ENCODE measurements at regions not wholly inside any gene's neighbourhood (a gene's known extent, or its start where the extent isn't known, plus 50 kb on each side); places are given as distances from the start of the nearest gene placed in this dataset.
"Not testable (repeated sequence)": the region's sequence is repeated elsewhere in the genome, so short reads cannot be mapped to it uniquely, and the experiment has no call there.

DNA sequence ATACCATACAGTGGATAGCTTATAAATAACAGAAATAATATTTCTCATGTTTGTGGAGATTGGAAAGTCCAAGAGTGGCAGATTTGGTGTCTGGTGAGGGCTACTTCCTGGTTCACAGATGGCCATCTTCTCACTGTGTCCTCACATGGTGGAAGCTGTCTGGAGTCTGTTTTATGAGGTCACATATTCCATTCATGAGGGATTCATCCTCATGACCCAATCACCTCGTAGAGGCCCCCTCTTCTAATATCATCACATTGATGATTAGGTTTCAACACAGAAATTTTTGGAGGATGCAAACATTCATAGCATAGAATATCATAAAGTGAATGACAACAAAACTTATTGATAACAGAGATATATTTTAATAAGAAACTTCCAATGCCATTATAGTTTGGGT, 568.0 kb downstream of the STIM2 start:
- no peak for DNase-seq
- no peak overlapping the region for H3K4me3 Mint-ChIP-seq
- H3K4me1 Mint-ChIP-seq (ENCODE audit: low read depth) = no peaks in the 10 kb centered on the region
- H3K27me3 Mint-ChIP-seq (ENCODE audit: low read depth) = no peaks in the 10 kb centered on the region
- no peak overlapping the region for H3K27ac Mint-ChIP-seq
- H3K36me3 Mint-ChIP-seq (ENCODE audit: low read depth) = no peaks in the 10 kb centered on the region
- CTCF ChIA-PET = interaction anchor here (1.0 kb wide), 1 partner anchor 23 kb away, joined by 4 read pairs; no protein-coding TSS in a partner anchor
- peaks cover 3% of the 10 kb centered on the region for H3K9me3 Mint-ChIP-seq
- intact Hi-C loops (cut with micrococcal nuclease) = no loop called here

DNA sequence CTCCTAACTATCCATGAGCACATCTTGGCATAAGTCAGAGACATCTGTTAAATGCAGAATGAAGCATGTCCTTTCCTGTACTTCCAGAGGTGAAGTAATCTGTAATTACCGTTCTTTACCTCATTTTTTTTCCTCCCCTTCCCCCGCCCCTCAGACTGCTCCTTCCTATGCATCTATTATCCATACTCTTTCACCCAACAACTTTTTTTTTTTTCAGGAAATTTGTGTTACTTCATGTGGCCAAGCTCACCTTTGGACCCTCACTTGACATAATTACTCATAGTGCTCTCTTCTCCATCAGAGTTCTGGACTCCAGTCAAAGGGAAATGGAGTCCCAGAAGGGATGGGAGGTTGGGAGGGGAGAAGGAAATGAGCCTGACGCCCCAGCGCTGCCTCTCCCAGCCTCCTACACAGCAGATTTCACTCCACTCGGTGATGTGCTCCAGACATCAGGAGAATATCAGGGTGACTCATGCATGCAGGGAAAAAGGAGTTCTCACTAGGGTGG, 568.8 kb downstream of the STIM2 start:
- CTCF ChIA-PET = interaction anchor here (1.0 kb wide), 1 partner anchor 23 kb away, joined by 4 read pairs; no protein-coding TSS in a partner anchor
- Mint-ChIP-seq H3K36me3 (ENCODE audit: low read depth) (no peaks in the 10 kb centered on the region), H3K4me3 (no peak overlapping the region), H3K9me3 (peaks cover 8% of the 10 kb centered on the region), H3K27me3 (ENCODE audit: low read depth) (no peaks in the 10 kb centered on the region), H3K4me1 (ENCODE audit: low read depth) (no peaks in the 10 kb centered on the region), H3K27ac (no peak overlapping the region)
- intact Hi-C loops (cut with micrococcal nuclease) = no loop called here
- no peak for DNase-seq

DNA sequence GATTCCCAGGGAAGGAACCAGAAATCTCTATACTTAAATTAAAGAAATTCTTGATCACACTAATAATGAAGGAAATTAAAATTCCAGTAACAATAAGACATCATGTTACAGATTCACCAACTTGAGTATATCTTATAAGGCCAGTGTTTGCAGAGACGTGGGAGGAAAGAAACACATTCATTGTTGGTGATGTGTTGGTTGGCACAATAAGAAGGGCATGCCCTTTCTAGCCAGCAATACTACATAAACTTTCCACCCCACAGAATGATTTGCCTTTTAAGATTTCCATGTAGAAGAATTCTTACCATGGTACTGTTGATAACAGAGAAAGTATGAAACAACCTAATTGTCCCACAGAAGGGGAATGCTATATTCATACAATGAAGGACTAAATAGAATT, 581.5 kb downstream of the STIM2 start:
- Mint-ChIP-seq H3K36me3 (ENCODE audit: low read depth) (no peaks in the 10 kb centered on the region), H3K27ac (no peak overlapping the region), H3K4me3 (no peak overlapping the region), H3K27me3 (ENCODE audit: low read depth) (no peaks in the 10 kb centered on the region), H3K4me1 (ENCODE audit: low read depth) (no peaks in the 10 kb centered on the region), H3K9me3 (no peaks in the 10 kb centered on the region)
- DNase-seq = no peak
- CTCF ChIA-PET = no interaction called here
- intact Hi-C loops (cut with micrococcal nuclease) = no loop called here

DNA sequence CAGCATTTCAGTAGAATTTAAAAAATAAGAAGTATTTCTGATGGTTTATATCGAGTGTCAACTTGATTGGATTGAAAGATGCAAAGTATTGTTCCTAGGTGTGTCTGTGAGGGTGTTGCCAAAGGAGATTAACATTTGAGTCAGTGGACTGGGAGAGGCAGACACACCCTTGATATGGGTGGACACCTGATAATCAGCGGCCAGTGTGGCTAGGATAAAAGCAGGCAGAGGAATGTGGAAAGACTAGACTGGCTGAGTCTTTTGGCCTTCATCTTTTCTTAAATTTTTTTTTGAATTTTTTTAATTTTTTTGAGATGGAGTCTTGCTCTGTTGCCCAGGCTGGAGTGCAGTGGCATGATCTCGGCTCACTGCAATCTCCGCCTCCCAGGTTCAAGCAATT, 582.0 kb downstream of the STIM2 start:
- H3K9me3 Mint-ChIP-seq; H3K4me3 Mint-ChIP-seq; DNase-seq; H3K4me1 Mint-ChIP-seq (ENCODE audit: low read depth); H3K27ac Mint-ChIP-seq; intact Hi-C loops (cut with micrococcal nuclease); H3K36me3 Mint-ChIP-seq (ENCODE audit: low read depth); CTCF ChIA-PET; H3K27me3 Mint-ChIP-seq (ENCODE audit: low read depth): not testable (repeated sequence)

DNA sequence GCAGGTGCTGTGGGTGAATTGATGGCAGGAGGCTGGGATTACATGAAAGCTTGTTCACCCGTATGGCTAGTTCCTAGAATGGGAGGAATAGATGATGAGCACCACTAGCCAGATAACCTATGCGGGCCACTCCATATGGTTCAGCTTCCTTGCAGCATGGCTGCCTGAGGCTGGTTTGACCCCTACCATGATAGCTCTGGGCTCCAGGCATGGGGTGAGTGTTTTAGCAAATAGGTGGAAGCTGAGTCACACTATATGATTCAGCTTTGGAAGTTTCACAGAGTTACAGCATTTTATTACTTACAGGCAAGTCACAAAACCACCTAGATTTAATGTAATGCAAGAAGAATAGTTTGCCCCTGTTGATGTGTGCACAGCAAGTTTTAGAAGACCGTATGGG, 603.2 kb downstream of the STIM2 start:
- Mint-ChIP-seq H3K4me1 (ENCODE audit: low read depth) (no peaks in the 10 kb centered on the region), H3K27me3 (ENCODE audit: low read depth) (no peaks in the 10 kb centered on the region), H3K4me3 (no peak overlapping the region), H3K9me3 (peaks cover 6% of the 10 kb centered on the region), H3K36me3 (ENCODE audit: low read depth) (no peaks in the 10 kb centered on the region), H3K27ac (no peak overlapping the region)
- intact Hi-C loops (cut with micrococcal nuclease) = no loop called here
- DNase-seq = no peak
- CTCF ChIA-PET = no interaction called here

DNA sequence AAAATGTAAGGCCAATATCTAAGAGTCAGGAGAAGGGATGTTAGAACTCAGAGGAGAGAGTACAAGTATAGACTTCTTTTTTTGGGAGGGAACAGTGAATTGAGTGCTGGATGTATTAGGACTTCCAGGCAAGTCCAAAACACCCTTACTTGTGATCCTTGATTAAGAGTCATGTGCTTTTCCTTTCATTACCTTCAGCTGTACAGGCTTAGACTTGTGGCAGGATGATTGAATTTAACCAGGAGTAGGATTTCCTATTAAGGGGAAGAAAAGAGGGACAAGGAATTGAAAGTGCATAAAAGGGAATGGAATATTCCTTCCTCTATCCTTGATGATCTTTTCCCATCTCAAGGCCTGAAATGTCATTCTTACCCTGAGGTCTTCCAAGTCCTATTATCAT, 606.7 kb downstream of the STIM2 start:
- intact Hi-C loops (cut with micrococcal nuclease) = no loop called here
- no peaks in the 10 kb centered on the region for H3K9me3 Mint-ChIP-seq
- H3K4me3 Mint-ChIP-seq = no peak overlapping the region

DNA sequence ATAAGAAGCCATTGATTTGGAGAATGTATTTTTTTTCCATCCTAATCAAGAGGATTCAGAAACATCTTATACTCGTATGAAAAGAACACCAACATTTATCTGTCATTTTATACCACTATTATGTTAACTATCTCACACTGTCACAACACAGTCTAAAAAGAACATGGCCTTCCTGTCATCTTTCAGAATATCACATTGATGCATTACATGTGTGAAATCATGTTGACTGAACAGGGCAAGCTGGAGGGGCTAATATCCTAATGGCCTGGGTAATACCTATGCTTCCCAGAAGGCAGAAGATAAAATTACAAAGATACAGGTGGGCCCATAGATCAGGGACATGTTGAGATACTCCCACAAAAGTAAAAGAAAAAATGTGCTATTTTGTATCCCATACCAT, 611.7 kb downstream of the STIM2 start:
- Mint-ChIP-seq H3K9me3 (no peaks in the 10 kb centered on the region), H3K36me3 (ENCODE audit: low read depth) (no peaks in the 10 kb centered on the region), H3K4me3 (no peak overlapping the region), H3K27ac (no peak overlapping the region), H3K4me1 (ENCODE audit: low read depth) (no peaks in the 10 kb centered on the region), H3K27me3 (ENCODE audit: low read depth) (no peaks in the 10 kb centered on the region)
- intact Hi-C loops (cut with micrococcal nuclease) = no loop called here
- CTCF ChIA-PET = no interaction called here
- no peak for DNase-seq

More for the DNA sequence above, 606.7 kb downstream of the STIM2 start:
- DNase-seq = no peak
- CTCF ChIA-PET = no interaction called here
- no peaks in the 10 kb centered on the region for H3K36me3 Mint-ChIP-seq (ENCODE audit: low read depth)
- H3K27ac Mint-ChIP-seq = no peak overlapping the region
- no peaks in the 10 kb centered on the region for H3K4me1 Mint-ChIP-seq (ENCODE audit: low read depth)
- no peaks in the 10 kb centered on the region for H3K27me3 Mint-ChIP-seq (ENCODE audit: low read depth)

DNA sequence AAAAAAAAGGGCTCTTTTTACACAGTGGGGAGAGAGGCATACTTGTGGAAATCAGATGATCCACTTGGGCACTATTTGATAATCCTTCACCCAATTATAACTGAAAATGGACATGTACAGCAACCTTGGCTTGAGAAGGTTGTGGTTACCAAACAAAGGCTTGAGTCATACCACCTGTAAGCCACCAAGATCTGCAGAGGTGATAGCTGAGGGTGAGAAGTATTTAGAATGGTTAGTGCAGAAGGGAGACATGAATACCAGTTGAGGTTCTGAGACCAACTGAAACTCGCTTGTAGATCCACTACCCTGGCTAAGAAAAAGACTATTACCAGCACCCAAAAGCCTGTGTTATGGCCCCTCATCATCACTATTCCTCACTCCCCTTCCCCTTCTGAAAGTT, 614.0 kb downstream of the STIM2 start:
- no peaks in the 10 kb centered on the region for H3K9me3 Mint-ChIP-seq
- no peak overlapping the region for H3K4me3 Mint-ChIP-seq
- no peaks in the 10 kb centered on the region for H3K27me3 Mint-ChIP-seq (ENCODE audit: low read depth)
- intact Hi-C loops (cut with micrococcal nuclease) = no loop called here
- H3K4me1 Mint-ChIP-seq (ENCODE audit: low read depth) = no peaks in the 10 kb centered on the region
- no peaks in the 10 kb centered on the region for H3K36me3 Mint-ChIP-seq (ENCODE audit: low read depth)
- CTCF ChIA-PET = no interaction called here
- no peak for DNase-seq
- no peak overlapping the region for H3K27ac Mint-ChIP-seq

DNA sequence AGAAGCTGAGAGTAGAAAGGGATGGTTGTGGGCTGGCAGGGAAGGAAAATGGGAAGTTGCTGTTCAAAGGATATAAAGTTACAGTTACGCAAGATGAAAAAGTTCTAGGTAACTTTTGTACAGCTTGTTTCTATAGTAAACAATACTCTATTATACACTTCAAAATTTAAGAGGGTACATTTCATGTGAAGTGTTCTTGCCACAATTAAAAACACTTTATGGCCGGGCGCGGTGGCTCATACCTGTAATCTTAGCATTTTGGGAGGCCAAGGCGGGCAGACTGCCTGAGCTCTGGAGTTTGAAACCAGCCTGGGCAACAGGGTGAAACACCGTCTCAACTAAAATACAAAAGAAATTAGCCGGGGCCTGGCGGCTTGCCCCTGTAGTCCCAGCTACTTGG, 623.6 kb downstream of the STIM2 start:
- H3K4me1 Mint-ChIP-seq (ENCODE audit: low read depth) = no peaks in the 10 kb centered on the region
- no peaks in the 10 kb centered on the region for H3K9me3 Mint-ChIP-seq
- intact Hi-C loops (cut with micrococcal nuclease) = no loop called here
- no peaks in the 10 kb centered on the region for H3K36me3 Mint-ChIP-seq (ENCODE audit: low read depth)
- no peak overlapping the region for H3K4me3 Mint-ChIP-seq
- H3K27me3 Mint-ChIP-seq (ENCODE audit: low read depth) = no peaks in the 10 kb centered on the region
- DNase-seq = no peak
- CTCF ChIA-PET = no interaction called here
- H3K27ac Mint-ChIP-seq = no peak overlapping the region

DNA sequence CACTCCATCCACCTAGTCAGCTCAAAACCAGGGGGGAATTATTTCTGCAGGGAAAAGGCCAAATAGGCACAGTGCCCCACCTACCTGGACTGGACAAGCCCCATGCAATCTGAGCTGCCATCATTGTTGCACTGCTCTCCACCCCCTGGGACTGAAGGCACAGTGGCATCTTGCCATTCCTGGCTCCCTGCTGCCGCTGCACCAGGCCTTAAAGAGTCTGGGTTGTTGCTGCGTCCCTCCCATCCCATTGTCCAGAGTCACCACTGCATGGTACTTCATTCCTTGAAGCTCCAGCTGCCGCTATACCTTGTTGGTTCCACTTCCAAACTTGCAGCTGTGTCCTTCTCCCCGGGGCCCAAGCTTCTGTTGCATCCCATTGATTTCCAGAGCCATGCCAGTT, 629.7 kb downstream of the STIM2 start:
- Mint-ChIP-seq H3K4me3 (no peak overlapping the region), H3K4me1 (ENCODE audit: low read depth) (no peaks in the 10 kb centered on the region), H3K9me3 (no peaks in the 10 kb centered on the region), H3K27ac (no peak overlapping the region), H3K27me3 (ENCODE audit: low read depth) (no peaks in the 10 kb centered on the region), H3K36me3 (ENCODE audit: low read depth) (no peaks in the 10 kb centered on the region)
- no peak for DNase-seq
- CTCF ChIA-PET = no interaction called here
- intact Hi-C loops (cut with micrococcal nuclease) = no loop called here

DNA sequence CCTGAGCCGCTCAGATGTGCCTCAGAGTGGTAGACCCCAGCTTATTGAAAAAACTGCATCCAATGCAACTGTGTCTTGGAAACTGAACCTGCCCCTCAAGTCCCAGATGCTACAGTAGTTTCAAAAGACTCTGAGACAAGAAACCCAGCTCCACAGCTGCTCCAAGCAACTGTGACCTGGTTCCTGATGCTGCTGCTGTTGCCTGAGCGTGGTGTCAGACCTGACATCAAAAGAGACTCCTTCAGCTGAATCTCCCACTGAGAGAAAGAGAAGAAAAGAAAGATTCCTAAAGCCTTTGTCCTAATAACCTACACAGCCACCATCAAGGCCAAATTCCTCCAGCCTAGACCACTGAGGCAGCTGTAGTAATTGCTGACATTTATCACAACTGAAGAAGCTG, 630.1 kb downstream of the STIM2 start:
- Mint-ChIP-seq H3K36me3 (ENCODE audit: low read depth) (no peaks in the 10 kb centered on the region), H3K4me1 (ENCODE audit: low read depth) (no peaks in the 10 kb centered on the region), H3K27ac (no peak overlapping the region), H3K4me3 (no peak overlapping the region), H3K9me3 (no peaks in the 10 kb centered on the region), H3K27me3 (ENCODE audit: low read depth) (no peaks in the 10 kb centered on the region)
- intact Hi-C loops (cut with micrococcal nuclease) = no loop called here
- CTCF ChIA-PET = no interaction called here
- DNase-seq = no peak

DNA sequence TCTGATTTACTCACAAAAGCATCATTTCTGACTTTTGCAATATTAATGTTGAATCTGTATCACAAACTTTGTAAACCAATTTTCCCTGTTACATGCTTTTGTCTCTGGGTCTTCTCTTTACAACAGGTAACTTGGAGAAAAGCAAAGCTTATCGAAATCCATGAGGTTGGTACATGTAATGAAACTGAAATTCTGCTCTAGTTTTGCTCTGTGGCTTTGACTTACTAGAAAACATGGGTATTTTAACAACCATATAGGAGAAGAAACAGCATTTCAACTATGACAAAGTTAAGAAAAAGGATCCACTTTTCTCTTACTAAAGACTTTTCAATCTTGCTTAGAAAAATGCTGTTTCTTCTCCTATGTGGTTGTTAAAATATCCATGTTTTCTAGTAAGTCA, 645.8 kb downstream of the STIM2 start:
- intact Hi-C loops (cut with micrococcal nuclease) = no loop called here

DNA sequence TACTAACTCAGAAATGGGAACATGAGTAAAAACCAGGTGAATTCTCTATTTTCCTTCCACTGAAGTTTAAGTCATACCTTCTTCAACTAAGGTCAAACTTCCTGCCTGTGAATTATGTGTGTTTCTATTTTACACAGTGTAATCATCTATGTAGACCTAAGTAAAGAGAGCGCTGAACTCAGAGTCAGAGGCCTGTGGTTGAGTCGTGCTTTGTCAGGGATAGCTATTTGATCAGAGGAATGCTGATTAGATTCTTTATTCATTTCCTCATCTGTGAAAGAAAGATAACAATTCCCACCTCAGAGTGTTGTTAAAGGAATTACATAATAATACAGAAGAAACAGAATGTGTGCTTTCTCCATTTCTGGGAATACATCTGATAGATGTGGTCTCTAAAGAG, 654.1 kb downstream of the STIM2 start:
- Mint-ChIP-seq H3K4me3 (no peak overlapping the region), H3K27me3 (ENCODE audit: low read depth) (no peaks in the 10 kb centered on the region), H3K36me3 (ENCODE audit: low read depth) (no peaks in the 10 kb centered on the region), H3K9me3 (peaks cover 2% of the 10 kb centered on the region), H3K27ac (no peak overlapping the region), H3K4me1 (ENCODE audit: low read depth) (no peaks in the 10 kb centered on the region)
- CTCF ChIA-PET = no interaction called here
- intact Hi-C loops (cut with micrococcal nuclease) = no loop called here
- no peak for DNase-seq

More for the DNA sequence above, 645.8 kb downstream of the STIM2 start:
- H3K4me3 Mint-ChIP-seq = no peak overlapping the region
- H3K9me3 Mint-ChIP-seq = peaks cover 3% of the 10 kb centered on the region
- CTCF ChIA-PET = no interaction called here
- DNase-seq = no peak
- H3K27me3 Mint-ChIP-seq (ENCODE audit: low read depth) = no peaks in the 10 kb centered on the region
- H3K36me3 Mint-ChIP-seq (ENCODE audit: low read depth) = no peaks in the 10 kb centered on the region
- H3K27ac Mint-ChIP-seq = no peak overlapping the region
- H3K4me1 Mint-ChIP-seq (ENCODE audit: low read depth) = no peaks in the 10 kb centered on the region

DNA sequence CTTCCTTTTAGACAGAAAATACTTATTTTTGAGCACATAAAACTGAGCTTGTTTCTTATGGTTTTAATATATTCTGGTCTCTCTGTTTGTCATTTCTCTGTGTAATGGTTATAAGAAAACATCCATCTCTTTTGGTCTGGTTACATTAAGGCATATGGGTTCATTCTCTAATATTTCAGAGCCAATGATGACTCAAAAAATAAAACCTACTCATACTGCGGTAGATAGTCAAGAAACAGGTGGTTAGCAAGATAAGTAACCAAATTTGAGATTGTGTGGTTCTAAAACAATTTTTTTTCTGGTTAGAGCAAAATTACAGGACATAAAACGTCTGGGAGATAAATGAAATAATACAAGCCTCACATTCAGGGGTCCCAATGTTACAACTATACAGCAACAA, 654.5 kb downstream of the STIM2 start:
- Mint-ChIP-seq H3K4me3 (no peak overlapping the region), H3K36me3 (ENCODE audit: low read depth) (no peaks in the 10 kb centered on the region), H3K9me3 (peaks cover 2% of the 10 kb centered on the region), H3K27ac (no peak overlapping the region), H3K27me3 (ENCODE audit: low read depth) (no peaks in the 10 kb centered on the region), H3K4me1 (ENCODE audit: low read depth) (no peaks in the 10 kb centered on the region)
- intact Hi-C loops (cut with micrococcal nuclease) = no loop called here
- no peak for DNase-seq
- CTCF ChIA-PET = no interaction called here
